ENCODE measurements at regions not wholly inside any gene's neighbourhood (a gene's known extent, or its start where the extent isn't known, plus 50 kb on each side); places are given as distances from the start of the nearest gene placed in this dataset.

DNA sequence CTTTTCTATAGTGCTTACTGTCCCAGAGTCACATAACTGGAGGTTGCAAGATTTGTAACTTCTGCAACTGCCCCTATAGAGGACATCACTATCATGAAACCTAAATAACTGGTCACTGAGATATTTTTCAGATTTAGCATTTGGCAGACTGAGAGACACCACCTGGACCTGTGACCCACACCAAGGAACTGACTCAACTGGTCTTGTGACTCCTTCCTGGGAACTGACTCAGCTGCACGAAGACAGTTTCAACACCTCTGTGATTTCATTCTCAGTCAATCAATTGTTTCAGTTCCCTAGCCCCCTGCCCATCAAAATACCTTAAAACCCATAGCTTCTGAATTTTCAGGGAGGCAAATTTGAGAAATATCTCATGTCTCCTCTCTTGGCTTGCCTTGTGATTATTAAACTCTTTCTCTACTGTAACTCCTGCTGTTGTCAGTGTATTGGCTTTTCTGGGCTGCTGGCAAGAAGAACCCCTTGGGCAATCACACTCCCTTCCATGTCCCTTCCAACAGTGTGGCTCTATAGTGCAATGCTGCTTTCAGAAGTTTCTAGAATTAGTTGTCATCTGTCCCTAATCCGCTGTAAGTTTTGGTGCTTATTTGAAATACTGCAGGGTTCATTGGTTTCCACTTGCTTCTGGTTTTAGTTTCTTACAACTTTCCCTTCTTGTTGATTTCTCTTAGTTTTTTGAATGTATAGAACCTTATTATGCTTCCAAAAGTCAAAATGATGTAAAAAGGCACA, 127.8 kb upstream of the ADCY1 start:
- ATAC-seq (no peak), DNase-seq (ENCODE audit: low read depth, low spot score) (no peak)
- TF ChIP-seq EGR1 (IDR thresholded peaks at IDR 0.05; ENCODE audit: low read depth) (no peak), FOSL1 (IDR thresholded peaks at IDR 0.05; ENCODE audit: low read depth) (no peak), ZFX (IDR thresholded peaks at IDR 0.05) (no peak), CBX3 (IDR thresholded peaks at IDR 0.05; ENCODE audit: low read depth) (no peak), ZNF274 (IDR thresholded peaks at IDR 0.05; ENCODE audit: low read depth, low read length) (no peak), JUND (IDR thresholded peaks at IDR 0.05) (no peak), EZH2 (IDR thresholded peaks at IDR 0.05) (no peak), TCF7L2 (IDR thresholded peaks at IDR 0.05; ENCODE audit: borderline replicate concordance, extremely low read depth, insufficient read depth, insufficient read length) (no peak), SRF (IDR thresholded peaks at IDR 0.05; ENCODE audit: low read depth) (no peak), POLR2A (IDR thresholded peaks at IDR 0.05; ENCODE audit: borderline replicate concordance, extremely low read depth, insufficient read depth, insufficient read length) (no peak)
- TF ChIP-seq, protein P1, sequence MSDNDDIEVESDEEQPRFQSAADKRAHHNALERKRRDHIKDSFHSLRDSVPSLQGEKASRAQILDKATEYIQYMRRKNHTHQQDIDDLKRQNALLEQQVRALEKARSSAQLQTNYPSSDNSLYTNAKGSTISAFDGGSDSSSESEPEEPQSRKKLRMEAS (IDR thresholded peaks at IDR 0.05) = no peak
- TF ChIP-seq, protein P2, sequence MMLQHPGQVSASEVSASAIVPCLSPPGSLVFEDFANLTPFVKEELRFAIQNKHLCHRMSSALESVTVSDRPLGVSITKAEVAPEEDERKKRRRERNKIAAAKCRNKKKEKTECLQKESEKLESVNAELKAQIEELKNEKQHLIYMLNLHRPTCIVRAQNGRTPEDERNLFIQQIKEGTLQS (IDR thresholded peaks at IDR 0.05) = no peak
- Histone ChIP-seq H3K4me2 (ENCODE audit: low read length) (no peak overlapping the region), H2AFZ (ENCODE audit: low read depth, low read length, poor library complexity, severe bottlenecking) (no peak overlapping the region), H3K9ac (ENCODE audit: low read length) (no peak overlapping the region), H3K4me1 (ENCODE audit: control insufficient read depth in 1 of 2, insufficient read depth in 2 of 2, low read length in 2 of 2) (no peaks in the 10 kb centered on the region), H3K36me3 (ENCODE audit: control insufficient read depth in 1 of 2, insufficient read depth in 2 of 2, low read length in 2 of 2) (no peaks in the 10 kb centered on the region), H3K9me3 (ENCODE audit: control insufficient read depth in 1 of 2, insufficient read depth in 1 of 2, low read depth in 1 of 2, low read length in 2 of 2) (no peaks in the 10 kb centered on the region), H3K27ac (ENCODE audit: low read depth, low read length) (no peak overlapping the region), H3K4me3 (replicated peaks in 1 of 2; ENCODE audit: low read depth in 1 of 2, low read length in 2 of 2) (no peak overlapping the region), H4K20me1 (ENCODE audit: insufficient read depth) (no peaks in the 10 kb centered on the region), H3K79me2 (ENCODE audit: insufficient read depth, low read length) (no peaks in the 10 kb centered on the region), H3K9me2 (ENCODE audit: insufficient read depth) (no peaks in the 10 kb centered on the region), H3K27me3 (ENCODE audit: insufficient read depth, low read length) (peaks cover 44% of the 10 kb centered on the region)
- BruUV-seq (replicated peaks) = no TSS peak
- CTCF ChIA-PET = no interaction called here
- RAD21 ChIA-PET (ENCODE audit: low non-redundant PET in 1 of 2, low total read pairs in 2 of 2, uncharacterized antibody in 2 of 2, unreplicated experiment in 2 of 2) = no interaction called here
- POLR2A ChIA-PET = no interaction called here
- intact Hi-C loops (cut with micrococcal nuclease) = no loop called here

DNA sequence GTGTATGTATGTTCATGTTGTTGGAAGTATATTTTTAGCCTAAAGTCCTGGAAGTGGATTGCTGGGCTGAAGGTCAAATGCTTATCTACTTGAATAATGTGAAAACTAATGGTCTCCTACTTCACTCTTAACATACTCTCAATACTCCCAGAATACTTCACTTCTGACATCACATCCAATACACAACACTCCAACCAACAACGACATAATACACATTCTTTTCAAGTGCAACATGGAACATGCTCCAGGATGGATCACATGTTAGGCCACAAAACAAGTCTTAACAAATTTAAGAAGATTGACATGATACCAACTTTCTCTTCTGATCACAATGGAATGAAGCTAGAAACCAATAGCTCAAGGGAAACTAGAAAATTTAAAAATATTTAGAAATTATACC, 126.9 kb upstream of the ADCY1 start:
- POLR2A ChIA-PET = no interaction called here
- Histone ChIP-seq H3K27ac (ENCODE audit: low read depth, low read length) (no peak overlapping the region), H3K36me3 (ENCODE audit: control insufficient read depth in 1 of 2, insufficient read depth in 2 of 2, low read length in 2 of 2) (no peaks in the 10 kb centered on the region), H3K9me2 (ENCODE audit: insufficient read depth) (no peaks in the 10 kb centered on the region), H3K4me1 (ENCODE audit: control insufficient read depth in 1 of 2, insufficient read depth in 2 of 2, low read length in 2 of 2) (no peaks in the 10 kb centered on the region), H3K4me3 (replicated peaks in 1 of 2; ENCODE audit: low read depth in 1 of 2, low read length in 2 of 2) (no peak overlapping the region), H3K9me3 (ENCODE audit: control insufficient read depth in 1 of 2, insufficient read depth in 1 of 2, low read depth in 1 of 2, low read length in 2 of 2) (no peaks in the 10 kb centered on the region), H3K27me3 (ENCODE audit: insufficient read depth, low read length) (peaks cover 46% of the 10 kb centered on the region), H3K79me2 (ENCODE audit: insufficient read depth, low read length) (no peaks in the 10 kb centered on the region), H3K9ac (ENCODE audit: low read length) (no peak overlapping the region), H4K20me1 (ENCODE audit: insufficient read depth) (no peaks in the 10 kb centered on the region), H2AFZ (ENCODE audit: low read depth, low read length, poor library complexity, severe bottlenecking) (no peak overlapping the region), H3K4me2 (ENCODE audit: low read length) (no peak overlapping the region)
- ATAC-seq (no peak), DNase-seq (ENCODE audit: low read depth, low spot score) (no peak)
- RAD21 ChIA-PET (ENCODE audit: low non-redundant PET in 1 of 2, low total read pairs in 2 of 2, uncharacterized antibody in 2 of 2, unreplicated experiment in 2 of 2) = no interaction called here
- BruUV-seq (replicated peaks) = no TSS peak
- CTCF ChIA-PET = no interaction called here
- intact Hi-C loops (cut with micrococcal nuclease) = no loop called here
- TF ChIP-seq CBX3 (IDR thresholded peaks at IDR 0.05; ENCODE audit: low read depth) (no peak), YY1 (IDR thresholded peaks at IDR 0.05; ENCODE audit: extremely low read depth, insufficient replicate concordance, low read depth, low read length) (no peak), JUND (IDR thresholded peaks at IDR 0.05) (no peak), EZH2phosphoT487 (IDR thresholded peaks at IDR 0.05; ENCODE audit: borderline replicate concordance) (no peak), EZH2 (IDR thresholded peaks at IDR 0.05) (no peak)
- TF ChIP-seq, protein P2 (IDR thresholded peaks at IDR 0.05) = no peak
- TF ChIP-seq, protein P3, sequence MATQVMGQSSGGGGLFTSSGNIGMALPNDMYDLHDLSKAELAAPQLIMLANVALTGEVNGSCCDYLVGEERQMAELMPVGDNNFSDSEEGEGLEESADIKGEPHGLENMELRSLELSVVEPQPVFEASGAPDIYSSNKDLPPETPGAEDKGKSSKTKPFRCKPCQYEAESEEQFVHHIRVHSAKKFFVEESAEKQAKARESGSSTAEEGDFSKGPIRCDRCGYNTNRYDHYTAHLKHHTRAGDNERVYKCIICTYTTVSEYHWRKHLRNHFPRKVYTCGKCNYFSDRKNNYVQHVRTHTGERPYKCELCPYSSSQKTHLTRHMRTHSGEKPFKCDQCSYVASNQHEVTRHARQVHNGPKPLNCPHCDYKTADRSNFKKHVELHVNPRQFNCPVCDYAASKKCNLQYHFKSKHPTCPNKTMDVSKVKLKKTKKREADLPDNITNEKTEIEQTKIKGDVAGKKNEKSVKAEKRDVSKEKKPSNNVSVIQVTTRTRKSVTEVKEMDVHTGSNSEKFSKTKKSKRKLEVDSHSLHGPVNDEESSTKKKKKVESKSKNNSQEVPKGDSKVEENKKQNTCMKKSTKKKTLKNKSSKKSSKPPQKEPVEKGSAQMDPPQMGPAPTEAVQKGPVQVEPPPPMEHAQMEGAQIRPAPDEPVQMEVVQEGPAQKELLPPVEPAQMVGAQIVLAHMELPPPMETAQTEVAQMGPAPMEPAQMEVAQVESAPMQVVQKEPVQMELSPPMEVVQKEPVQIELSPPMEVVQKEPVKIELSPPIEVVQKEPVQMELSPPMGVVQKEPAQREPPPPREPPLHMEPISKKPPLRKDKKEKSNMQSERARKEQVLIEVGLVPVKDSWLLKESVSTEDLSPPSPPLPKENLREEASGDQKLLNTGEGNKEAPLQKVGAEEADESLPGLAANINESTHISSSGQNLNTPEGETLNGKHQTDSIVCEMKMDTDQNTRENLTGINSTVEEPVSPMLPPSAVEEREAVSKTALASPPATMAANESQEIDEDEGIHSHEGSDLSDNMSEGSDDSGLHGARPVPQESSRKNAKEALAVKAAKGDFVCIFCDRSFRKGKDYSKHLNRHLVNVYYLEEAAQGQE (IDR thresholded peaks at IDR 0.05; ENCODE audit: low read depth) = no peak

Data from HCT116 (cell line).